NOMO-1 treated with dmso at 0.1 percent for 144 hours (cell line): ENCODE measurements at regions not wholly inside any gene's neighbourhood (a gene's known extent, or its start where the extent isn't known, plus 50 kb on each side); places are given as distances from the start of the nearest gene placed in this dataset.

Source experiments
- DNase-seq: peaks from one replicate; lab custom pipeline; 2025; ENCODE audit not compliant: unreplicated experiment; lab: John Stamatoyannopoulos, UW

DNA sequence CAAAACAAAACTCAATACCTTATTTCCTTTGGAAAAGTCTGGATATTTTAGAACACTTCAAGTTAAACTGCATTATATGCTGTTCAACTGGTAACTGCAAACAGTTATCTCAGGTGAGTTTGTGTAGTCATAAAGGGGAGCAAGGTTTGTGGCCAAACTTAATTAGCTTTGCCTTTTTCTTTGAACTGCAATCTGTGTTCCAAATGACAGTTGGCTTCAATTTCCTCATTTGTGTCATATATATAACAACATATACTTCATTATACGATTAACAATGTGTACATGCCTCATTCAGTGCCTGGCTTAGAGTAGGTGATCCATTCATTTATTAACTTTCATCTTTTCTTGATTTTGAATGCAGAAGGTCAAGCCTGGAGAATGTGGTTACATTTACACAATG is 55.8 kb downstream of the KCNE4 start:
- DNase-seq, result no peak

DNA sequence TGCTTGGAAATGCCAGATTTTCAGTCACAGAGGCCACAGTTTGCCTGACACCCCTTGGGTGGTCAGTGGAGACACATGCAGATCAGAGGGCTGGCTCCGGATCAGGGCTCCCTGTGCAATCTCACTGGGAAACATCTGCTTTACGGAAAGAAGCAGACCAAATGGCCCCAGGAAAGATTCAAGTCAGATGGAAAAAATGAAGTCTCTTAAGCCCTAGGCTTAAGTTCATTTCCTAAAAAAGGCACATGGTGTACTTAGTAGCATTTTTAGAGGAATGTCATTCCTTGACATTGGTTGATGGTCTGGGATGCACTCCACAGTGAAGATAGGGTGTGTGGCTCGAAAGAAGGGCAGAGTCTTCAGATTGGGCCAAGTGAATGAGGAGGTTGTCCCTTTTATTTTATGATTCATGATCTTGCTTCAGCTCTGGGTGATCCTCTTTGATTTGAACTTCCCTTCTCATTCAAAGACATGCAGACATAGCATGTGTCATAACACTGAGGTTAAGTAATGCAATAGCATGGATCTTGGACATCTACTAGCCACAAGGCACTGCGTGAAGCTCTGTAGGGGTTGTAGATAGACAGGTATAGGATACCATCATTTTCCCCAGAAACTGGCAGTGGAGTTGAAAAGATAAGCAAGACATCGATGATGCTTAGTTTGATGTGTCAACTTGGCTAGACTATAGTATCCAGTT is 56.5 kb downstream of the KCNE4 start:
- peak; percentile 10 for DNase-seq

DNA sequence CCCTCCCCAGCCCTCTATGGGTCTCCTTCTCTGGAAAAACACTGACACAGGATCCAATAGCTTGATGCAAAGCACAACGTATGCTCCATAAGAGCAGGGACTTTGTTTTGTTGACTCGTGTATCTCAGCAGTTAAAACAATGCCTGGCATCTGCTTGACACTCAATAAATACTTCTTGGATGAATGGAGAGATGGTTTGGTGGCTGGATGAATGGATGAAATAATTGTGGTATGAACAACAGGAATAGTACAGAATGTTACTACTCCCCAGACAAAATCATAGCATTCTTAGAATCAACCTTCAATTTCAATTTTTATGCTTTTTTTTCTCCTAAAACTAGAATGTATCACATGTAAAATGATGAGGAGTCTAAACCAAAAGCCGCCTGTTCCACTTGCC is 57.4 kb downstream of the KCNE4 start:
- DNase-seq, result no peak

DNA sequence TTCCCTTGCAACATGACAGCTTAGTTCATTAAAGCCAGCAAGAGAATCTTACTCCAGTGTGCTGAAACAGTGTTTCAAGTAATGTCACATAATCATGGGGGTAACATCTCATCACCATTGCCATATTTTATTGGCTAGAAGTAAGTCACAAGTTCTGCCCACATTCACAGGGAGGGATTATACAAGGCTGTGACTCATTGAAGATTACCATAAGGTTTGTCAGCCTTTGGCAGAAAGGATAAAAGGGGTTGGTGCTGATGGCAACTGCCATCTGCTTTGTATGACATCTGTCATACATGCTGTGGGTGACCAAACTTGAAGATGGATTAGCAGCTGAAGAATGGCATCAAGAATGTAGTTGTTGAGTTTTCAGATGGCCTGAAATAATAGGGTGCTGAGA is 61.2 kb downstream of the KCNE4 start:
- no peak for DNase-seq

DNA sequence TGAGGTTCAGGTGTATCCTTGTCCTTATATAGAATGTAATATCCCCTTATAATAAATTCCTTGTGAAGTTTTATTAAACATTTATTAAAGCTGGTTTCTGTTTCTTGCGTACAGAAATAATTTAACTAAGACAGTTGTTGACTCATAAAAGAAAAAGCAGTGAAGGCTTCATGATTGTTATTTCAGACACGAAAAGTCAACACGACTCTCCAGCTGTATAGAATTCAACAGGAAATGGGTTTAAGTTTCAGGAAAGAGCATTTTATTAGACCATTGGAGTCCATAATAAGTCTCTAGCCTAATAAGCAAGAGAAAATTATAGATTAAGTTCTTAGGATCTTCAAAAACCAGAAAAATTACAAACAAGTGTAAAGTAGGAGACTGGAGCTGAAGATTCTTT is 62.2 kb downstream of the KCNE4 start:
- no peak for DNase-seq

DNA sequence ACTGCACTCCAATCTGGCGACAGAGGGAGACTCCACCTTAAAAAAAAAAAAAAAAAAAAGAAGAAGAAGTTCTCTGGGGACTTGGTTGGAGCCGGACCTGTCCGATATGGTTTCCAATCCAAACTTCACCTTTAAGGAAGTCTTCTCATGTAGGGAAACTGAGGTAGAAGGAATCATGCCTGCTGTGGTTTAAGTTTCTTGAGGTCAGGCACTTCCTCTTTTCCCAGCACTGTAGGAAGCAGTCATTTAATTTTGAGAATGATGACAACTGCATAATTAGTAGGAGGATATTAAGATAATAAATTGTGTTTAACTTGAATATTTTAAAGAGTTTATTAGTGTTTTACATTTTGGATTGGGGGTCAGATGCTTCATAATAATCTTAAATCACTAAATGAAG is 62.9 kb downstream of the KCNE4 start:
- DNase-seq, result no peak

DNA sequence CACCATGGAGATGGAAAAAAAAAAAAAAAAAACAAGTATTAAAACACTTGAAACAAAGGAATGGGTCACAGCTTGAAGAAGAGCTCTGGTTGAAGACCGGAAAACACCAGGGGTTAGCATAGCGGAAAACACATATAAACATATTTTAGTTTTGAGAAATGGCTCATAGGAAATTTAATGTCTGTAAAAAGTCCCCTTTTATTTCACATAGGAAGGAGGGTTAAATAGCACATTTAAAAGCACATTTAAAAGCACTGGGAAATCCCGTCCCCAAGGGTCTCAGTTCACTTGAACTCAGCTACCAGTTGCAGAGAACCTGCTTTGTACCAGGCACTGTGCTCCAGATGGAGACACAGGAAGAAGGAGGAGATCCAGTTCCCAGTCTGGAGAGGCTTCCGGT is 65.5 kb downstream of the KCNE4 start:
- no peak for DNase-seq

DNA sequence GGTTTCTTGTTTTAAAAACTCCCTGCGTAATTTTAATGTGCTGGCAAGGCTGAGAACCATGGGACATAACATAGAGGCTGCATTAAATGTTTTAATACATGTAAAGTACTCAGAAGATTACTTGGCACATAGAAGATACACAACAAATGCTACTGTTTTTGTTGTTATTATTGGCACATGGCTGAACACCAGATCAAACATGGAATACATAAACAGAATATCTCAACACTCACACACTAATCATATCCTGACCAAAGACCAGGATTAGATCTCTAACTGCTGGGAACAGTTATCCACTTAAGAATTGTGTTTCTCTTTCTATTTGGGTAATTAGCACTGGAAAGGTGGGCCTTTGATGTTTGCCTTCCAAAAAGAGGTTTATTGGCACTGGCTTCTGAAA is 69.3 kb downstream of the KCNE4 start:
- DNase-seq, result no peak

DNA sequence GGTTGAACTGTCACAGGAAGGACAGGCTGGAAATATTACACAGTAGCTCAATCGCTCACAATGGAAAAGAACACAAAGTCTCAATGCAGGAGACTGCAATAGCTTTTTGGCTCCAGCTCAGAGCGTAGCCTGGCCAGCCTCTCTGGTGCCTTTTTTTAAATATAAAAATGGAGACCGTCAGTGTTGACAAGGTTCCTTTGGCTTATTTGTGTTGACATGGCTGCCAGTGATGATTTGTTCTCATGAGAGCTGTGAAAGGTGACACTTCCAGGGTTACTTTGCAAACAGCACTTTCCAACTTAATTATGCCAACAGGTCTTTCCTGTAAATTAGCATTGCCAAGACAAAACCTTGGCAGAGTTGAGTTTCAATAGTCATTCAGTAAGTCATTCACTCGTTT is 70.8 kb downstream of the KCNE4 start:
- DNase-seq, result no peak

DNA sequence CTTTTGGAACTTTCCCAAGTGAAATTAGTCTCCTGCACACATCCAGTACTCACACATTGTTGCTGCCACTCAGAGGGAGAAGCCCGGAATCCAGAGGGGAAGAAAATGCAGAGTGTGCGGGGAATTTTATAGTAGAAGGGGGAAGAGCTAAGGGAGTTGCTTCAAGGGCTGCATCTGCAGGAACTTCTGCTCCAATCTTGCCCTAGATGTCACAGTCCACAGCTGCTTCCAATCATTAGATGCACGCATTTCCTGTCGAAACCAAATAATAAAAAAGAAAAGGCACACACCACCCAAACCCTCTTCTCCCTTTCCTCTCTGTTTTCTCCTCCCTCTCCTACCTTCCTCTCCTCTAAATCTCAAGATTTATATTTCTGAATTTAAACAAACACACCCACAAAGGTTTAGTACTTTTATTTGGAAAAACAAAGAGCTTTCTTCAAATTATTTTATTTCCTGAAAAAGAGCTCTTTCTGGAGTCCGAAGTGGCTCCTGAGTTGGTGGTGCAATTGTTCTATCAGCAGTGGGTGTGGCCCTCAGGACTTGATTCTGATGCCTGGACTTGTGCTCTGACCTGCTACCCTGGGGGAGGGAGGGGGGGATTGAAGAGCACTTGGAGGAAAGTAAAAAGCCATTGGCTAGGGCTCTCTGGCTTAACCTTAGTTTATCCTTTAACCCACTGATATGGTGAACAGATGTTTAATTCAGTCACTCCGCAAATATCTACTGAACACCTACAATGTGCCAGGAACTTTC is 72.0 kb downstream of the KCNE4 start:
- DNase-seq, result no peak

DNA sequence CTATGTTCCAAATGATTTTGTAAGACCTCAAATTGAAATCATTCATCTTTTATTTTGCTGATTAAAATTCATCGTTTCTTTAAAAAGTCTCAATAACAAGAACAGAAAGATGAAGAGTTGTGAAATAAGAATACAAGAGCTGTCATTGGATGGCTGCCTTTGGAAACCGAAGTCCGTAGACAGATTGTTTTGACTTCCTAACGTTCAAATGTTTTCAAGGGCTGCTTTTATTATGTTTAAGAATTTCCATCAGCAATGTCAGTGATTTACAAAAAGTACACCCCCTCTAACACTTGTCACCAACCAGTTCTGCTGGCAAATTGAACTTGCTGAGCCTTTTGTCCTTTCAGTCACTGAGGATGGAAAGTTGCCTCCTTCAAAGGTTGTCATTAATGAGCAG is 89.6 kb downstream of the KCNE4 start:
- DNase-seq, result no peak

DNA sequence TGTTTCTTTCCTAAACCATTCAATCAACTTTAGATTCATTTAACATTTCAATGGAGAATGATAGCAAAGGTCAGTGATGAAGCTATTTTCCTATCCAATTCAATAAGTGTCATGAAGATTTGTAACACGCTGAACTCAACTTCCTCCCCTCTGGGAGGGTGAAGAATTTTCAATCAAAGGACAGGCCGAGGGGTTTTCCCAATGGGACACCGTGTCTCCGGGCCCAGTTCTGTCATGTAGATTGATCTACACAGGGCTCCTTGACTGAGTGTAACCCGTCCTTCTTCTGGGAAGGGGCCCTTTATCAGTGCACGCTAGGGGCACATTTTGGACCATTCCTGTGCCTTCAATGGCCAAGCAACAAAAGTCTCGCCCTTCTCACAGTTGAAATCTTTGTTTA is 90.1 kb downstream of the KCNE4 start:
- DNase-seq, result no peak

DNA sequence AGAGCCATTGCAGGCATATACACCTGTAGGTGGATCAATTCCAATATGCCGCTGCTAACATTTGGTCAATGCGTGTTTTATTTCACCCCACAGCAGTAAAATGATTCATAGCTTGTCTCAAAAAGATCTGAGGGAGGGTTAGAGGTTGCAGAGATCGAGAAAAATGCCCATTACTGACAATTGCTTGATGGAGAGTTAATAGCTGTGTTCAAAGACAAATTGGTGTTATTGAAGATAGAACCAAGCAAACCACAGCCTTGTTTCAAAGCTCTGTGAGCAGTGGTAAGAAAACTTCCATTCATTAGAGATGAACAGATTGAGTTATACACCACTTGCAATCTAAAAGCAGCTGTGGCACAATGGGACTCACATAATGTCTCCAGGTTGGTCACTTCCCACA is 95.4 kb downstream of the KCNE4 start:
- no peak for DNase-seq

DNA sequence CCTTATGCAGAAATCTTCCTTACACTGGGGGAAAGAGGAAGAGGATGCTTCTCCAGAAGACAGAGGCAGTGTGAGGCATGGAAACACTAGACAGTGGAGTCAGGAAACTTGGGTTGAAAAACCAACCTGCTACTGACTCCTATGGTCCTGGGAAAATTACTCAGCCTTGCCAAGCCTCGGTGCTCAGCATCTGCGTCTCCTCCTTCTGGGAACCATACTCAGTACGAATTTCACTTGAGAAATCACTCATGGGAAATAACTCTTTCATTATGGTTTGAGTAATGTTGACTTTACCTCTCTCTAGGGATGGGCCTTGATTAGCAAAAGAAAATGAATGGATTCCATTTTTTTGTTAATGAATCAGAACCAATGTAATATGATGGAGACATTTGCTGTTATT is 96.5 kb downstream of the KCNE4 start:
- DNase-seq, result no peak

DNA sequence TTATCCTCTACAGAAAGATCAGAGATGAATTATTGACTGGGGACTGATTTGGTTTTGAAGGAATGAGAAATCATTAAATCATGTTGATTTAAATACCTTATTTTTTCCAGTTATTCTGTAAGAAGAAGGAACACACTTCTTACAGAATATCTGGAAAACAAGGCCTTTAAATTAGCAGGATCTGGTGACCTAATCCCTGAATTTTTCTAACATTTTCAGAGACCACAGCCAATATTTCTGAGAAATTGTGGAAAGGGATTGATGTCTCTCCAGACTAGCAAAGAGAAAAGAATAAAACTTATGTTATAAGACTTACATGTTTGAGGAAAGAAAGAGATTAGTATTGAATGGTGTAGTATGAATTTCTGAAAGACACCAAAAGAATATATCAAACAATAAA is 104.0 kb downstream of the KCNE4 start:
- no peak for DNase-seq

DNA sequence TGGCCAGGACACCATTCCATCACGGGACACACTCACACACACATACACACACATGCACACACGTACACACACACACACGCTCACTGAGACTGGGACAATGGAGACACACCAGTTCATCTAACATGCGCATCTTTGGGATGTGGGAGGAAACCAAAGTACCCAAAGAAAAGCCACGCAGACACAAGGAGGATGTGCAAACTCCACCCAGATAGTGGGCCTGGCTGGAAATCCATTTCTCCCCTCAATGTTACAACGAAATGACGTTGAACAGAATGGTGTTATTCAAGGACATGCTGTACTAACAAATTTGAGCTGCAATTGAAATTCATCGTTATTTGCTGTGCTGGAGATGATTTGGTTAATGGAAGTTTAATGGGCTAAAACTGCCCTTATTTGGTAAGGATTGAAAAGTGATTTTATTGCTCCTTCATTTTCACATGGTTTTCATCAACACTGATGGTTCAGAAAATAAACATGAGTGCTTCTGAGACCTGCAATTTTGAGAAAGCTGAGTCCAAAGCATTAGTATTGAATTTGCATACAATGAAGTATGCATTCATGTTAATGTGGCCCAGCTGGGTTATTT is 110.0 kb downstream of the KCNE4 start:
- DNase-seq, result no peak

DNA sequence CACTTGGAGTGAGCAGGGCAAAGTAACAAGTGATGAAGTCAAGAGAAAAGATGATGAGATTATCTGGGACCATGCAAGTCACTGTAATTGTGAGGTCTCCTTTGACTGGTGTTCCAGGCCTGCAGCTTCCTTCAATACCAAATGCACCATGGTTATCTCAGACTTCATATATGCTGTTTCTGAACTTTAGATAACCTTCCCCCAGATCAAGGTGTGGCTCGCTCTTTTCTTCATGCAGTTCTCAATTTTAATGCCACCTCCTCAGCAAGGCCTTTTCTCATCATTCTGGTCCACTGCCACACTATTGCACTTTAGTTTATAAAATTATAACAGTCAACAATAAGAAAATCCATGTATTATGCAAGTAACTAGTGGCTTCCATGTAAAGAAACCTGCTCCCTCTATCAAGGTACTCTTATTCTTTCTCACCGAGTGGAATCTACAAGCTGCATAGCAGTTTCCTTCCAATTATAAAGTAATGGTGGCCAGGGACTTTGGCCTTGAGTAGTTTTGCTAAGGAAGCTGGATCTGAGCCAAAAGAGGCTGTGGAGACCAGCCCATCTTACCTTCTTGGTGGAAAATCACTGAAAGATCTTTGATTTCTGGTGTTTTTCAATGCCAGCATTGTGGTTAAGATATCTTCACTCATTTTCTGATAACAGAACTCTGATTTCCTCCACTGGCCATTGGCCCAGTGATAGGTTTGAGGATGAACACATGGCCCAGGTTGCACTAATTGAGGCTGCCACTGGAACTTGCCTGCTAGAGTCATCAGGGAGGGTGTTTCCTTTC is 113.6 kb downstream of the KCNE4 start:
- DNase-seq, result no peak

DNA sequence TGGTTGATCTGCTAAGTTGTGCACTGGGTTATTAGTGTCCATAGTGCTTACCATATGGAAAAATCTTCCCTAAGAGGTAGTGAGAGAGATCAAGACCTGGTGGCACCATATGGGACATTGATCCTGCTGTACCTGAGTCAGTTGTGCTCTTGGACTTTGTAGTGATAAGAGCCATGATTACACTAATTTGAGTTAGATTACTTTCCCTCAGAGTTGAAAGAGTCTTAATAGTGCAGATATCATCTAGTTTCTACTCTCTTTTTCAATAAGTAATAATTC is 114.2 kb downstream of the KCNE4 start:
- DNase-seq, result no peak

DNA sequence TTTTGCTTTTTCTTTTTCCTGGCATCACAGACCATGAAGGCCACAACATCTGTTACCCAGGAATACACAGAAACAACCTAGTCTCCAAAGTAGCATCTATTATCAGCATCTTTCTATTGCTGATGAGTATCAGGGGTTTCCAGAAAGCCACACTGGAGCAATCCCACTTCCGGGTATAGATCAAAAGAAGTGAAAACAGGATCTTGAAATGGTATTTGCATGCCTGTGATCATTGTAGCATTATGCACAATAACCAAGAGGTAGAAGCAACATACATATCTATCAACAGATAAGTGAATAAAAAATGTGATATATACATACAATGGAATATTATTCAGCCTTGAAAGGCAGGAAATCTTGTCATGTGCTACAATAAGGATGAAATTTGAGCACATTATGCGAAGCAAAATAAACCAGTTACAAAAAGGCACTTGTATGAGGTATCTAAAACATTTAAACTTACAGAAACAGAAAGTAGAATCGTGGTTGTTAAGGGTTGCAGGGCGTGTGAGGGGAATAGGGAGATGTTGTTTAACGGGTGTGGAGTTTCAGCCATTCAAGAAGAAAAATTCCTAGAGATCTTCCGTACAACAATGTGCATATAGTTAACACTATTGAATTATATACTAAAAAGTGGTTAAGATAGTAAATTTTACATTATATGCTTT is 115.1 kb downstream of the KCNE4 start:
- no peak for DNase-seq

DNA sequence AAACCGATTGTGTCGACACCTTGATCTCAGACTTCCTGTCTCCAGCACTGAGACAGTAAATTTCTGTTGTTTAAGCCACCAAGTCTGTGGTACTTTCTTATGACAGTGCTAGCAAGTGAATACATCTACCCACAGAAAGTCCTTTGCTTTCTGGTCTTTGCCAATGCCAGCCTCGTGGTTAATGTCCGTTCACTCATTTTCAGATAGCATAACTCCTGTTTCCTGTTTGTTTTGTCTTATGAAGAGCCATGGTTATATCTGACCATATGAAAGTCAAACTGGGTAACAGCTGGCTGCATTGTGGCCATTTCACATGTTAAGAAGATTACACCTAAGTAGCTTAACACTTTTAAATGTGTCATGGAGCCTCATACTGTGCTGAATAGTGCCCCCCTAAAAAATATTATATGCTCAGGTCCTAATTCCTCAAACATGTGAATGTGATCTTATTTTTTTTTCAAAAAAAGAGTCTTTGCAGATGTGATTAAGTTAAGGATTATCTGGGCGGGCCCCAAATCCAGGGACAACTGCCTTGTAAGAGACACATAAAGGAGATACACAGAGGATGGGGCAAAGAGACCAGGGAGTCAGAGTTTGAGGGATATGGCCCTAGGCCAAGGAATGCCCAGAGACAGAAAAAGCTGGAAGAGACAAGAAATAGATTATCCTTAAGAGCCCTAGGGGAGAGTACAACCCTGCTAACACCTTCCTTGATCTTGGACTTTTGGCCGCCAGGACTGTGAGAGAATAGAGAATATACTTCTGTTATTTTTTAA is 118.0 kb downstream of the KCNE4 start:
- DNase-seq, result no peak

DNA sequence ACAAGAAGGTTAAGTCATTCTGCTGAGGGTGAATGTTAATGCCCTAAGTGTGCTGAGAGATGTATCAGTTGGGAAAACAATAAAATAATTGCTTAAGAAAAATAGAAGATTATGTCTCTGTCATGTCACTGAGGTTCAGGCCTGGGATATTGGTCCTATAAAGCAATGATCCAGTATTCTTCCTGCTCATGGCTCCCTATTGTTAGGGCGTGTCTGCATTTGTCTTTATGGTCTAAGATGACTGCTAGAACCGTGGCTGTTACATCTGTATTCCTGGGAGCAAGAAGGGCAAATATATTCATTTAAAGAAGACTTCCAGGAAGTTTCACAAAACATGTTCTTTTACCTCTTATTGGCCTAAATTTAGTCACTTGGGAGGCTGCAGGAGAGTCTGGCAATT is 125.0 kb downstream of the KCNE4 start:
- no peak for DNase-seq
